Liver (tissue), 8 donors: ENCODE measurements at regions not wholly inside any gene's neighbourhood (a gene's known extent, or its start where the extent isn't known, plus 50 kb on each side); places are given as distances from the start of the nearest gene placed in this dataset.
A peak's percentile ranks its signal among the peaks of the same experiment; 100 is the strongest.

Source experiments
- DNase-seq: peaks from one replicate; pipeline ENCODE4 v3.0.0-alpha.2; 2017; ENCODE audit warnings: low spot score
- H3K27ac ChIP-seq, 2 donors: one replicate each; pipeline ENCODE4 v1.7.0; 2013; ENCODE audit warnings: inconsistent platforms in 2 of 2, low read length in 2 of 2, control low read depth in 1 of 2, low read depth in 1 of 2, mild to moderate bottlenecking in 1 of 2
- H3K27me3 ChIP-seq, 4 donors: one replicate each; pipeline versions ENCODE4 v1.6.1 to v1.7.0; 2013; ENCODE audit warnings: low read length in 3 of 4, inconsistent platforms in 1 of 4, mild to moderate bottlenecking in 1 of 4, moderate library complexity in 1 of 4; ENCODE audit not compliant: control insufficient read depth in 4 of 4, insufficient read depth in 4 of 4
- H3K36me3 ChIP-seq, 4 donors: one replicate each; pipeline versions ENCODE4 v1.6.1 to v1.7.0; 2013; ENCODE audit warnings: low read length in 3 of 4, mild to moderate bottlenecking in 3 of 4, low read depth in 1 of 4, moderate library complexity in 1 of 4; ENCODE audit not compliant: control insufficient read depth in 4 of 4, insufficient read depth in 3 of 4
- H3K4me1 ChIP-seq, 4 donors: one replicate each; pipeline versions ENCODE4 v1.6.1 to v1.7.0; 2013; ENCODE audit warnings: low read length in 3 of 4, mild to moderate bottlenecking in 3 of 4, moderate library complexity in 1 of 4; ENCODE audit not compliant: control insufficient read depth in 4 of 4, insufficient read depth in 4 of 4
- H3K4me3 ChIP-seq, 3 donors: one replicate each; pipeline versions ENCODE4 v1.6.1 to v1.7.0; 2013; ENCODE audit warnings: low read length in 3 of 3, control low read depth in 1 of 3, low read depth in 1 of 3, mild to moderate bottlenecking in 1 of 3
- H3K9ac ChIP-seq, 2 donors: one replicate each; pipeline ENCODE4 v1.7.0; 2013; ENCODE audit warnings: low read length in 2 of 2, mild to moderate bottlenecking in 2 of 2, moderate library complexity in 2 of 2, control low read depth in 1 of 2, low read depth in 1 of 2
- H3K9me3 ChIP-seq, 4 donors: one replicate each; pipeline versions ENCODE4 v1.6.1 to v1.7.0; 2013; ENCODE audit warnings: low read length in 3 of 4; ENCODE audit not compliant: control insufficient read depth in 4 of 4
- ATF3 ChIP-seq: IDR thresholded peaks from 2 replicates; pipeline ENCODE4 v1.6.1; 2016; ENCODE audit warnings: antibody characterized with exemption
- CTCF ChIP-seq: fragments of 150-350 bp; IDR thresholded peaks from 2 replicates; pipeline ENCODE4 v1.5.1; 2017; ENCODE audit warnings: improper control_type of control experiment, low read depth, low read length; ENCODE audit not compliant: missing input control
- EGR1 ChIP-seq, 2 donors: IDR thresholded peaks; 2 replicates each; pipeline ENCODE4 v1.6.1; 2016 to 2018; ENCODE audit warnings: antibody characterized with exemption in 2 of 2, low read depth in 2 of 2
- FOXA1 ChIP-seq: IDR thresholded peaks from 2 replicates; pipeline ENCODE4 v1.6.1; 2016; ENCODE audit warnings: antibody characterized with exemption
- FOXA2 ChIP-seq: IDR thresholded peaks from 2 replicates; pipeline ENCODE4 v1.6.1; 2016; ENCODE audit warnings: antibody characterized with exemption
- GABPA ChIP-seq, 2 donors: IDR thresholded peaks in 1 of 2; conservative IDR thresholded peaks in 1 of 2; 2 replicates each; pipeline ENCODE4 v1.6.1; 2016; ENCODE audit warnings: antibody characterized with exemption in 2 of 2, mild to moderate bottlenecking in 1 of 2, moderate library complexity in 1 of 2
- HNF4A ChIP-seq, 2 donors: conservative IDR thresholded peaks; 2 replicates each; pipeline ENCODE4 v1.6.1; 2016; ENCODE audit warnings: antibody characterized with exemption in 2 of 2, mild to moderate bottlenecking in 2 of 2
- HNF4G ChIP-seq: IDR thresholded peaks from 2 replicates; pipeline ENCODE4 v1.6.1; 2016; ENCODE audit warnings: antibody characterized with exemption
- JUND ChIP-seq, 2 donors: IDR thresholded peaks; 2 replicates each; pipeline ENCODE4 v1.6.1; 2016; ENCODE audit warnings: antibody characterized with exemption in 2 of 2
- NR2F2 ChIP-seq: IDR thresholded peaks from 2 replicates; pipeline ENCODE4 v1.6.1; 2016; ENCODE audit warnings: antibody characterized with exemption
- RAD21 ChIP-seq, 2 donors: IDR thresholded peaks; 2 replicates each; pipeline ENCODE4 v1.6.1; 2016; ENCODE audit warnings: antibody characterized with exemption in 2 of 2, mild to moderate bottlenecking in 2 of 2
- RXRA ChIP-seq, 2 donors: IDR thresholded peaks; 2 replicates each; pipeline ENCODE4 v1.6.1; 2017 to 2018; ENCODE audit warnings: antibody characterized with exemption in 2 of 2, mild to moderate bottlenecking in 1 of 2
- SP1 ChIP-seq: IDR thresholded peaks from 2 replicates; pipeline ENCODE4 v1.6.1; 2018; ENCODE audit warnings: antibody characterized with exemption, mild to moderate bottlenecking
- TAF1 ChIP-seq: conservative IDR thresholded peaks from 2 replicates; pipeline ENCODE4 v1.6.1; 2016; ENCODE audit warnings: antibody characterized with exemption, mild to moderate bottlenecking
- YY1 ChIP-seq: IDR thresholded peaks from 2 replicates; pipeline ENCODE4 v1.6.1; 2016; ENCODE audit warnings: antibody characterized with exemption, mild to moderate bottlenecking
- WGBS: extraction: QIAGEN DNeasy Blood & Tissue Kit; methylation state at CpG from one replicate; pipeline ENCODE4 v1.1.7; 2013; 5-methylcytosine and 5-hydroxymethylcytosine counted together
- TF ChIP-seq, protein P1 (sequence below): IDR thresholded peaks from 2 replicates; pipeline ENCODE4 v1.6.1; 2016; ENCODE audit warnings: antibody characterized with exemption, mild to moderate bottlenecking
- donor health status: healthy.
- donor health status: healthy.
- donor health status: healthy.
- donor health status: healthy.
- donor health status: healthy.

GRCh38 chr9:82555431-82556051 is 507.4 kb downstream of the RASEF start:
- no peaks in the 10 kb centered on the region for H3K9me3 ChIP-seq
- no peak overlapping the region for H3K4me3 ChIP-seq
- 27% methylated on average over 7 of the region's 7 CpGs for WGBS
- DNase-seq, result no peak
- no peaks in the 10 kb centered on the region for H3K27me3 ChIP-seq
- H3K9ac ChIP-seq, result no peak overlapping the region
- no peak overlapping the region for H3K27ac ChIP-seq
- TF ChIP-seq YY1 (peak; percentile 29), FOXA2 (no peak)
- H3K4me1 ChIP-seq, result peaks cover 3 to 33% (median 25%) of the 10 kb centered on the region in 4 donors
- H3K36me3 ChIP-seq, result no peaks in the 10 kb centered on the region

DNA sequence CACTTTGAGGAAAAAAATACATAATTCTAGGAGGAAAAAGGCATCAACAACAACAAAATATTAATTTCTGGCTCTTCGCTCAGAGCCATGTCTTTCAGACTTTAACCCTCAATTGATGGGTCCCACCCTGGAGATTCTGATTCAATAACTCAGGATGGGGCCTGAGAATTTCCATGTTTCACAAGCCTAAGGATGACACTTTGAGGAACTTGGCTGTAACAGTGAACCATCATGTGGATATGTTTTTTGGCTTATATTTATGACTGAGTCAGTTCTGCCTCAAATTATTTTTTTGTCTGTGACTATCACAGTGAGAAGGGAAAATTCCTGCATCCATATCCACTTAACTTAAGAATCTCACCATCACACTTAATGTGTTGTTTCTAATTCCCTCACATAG is 504.6 kb downstream of the RASEF start:
- Histone ChIP-seq H3K36me3 (no peaks in the 10 kb centered on the region), H3K27ac (peak overlapping the region; percentile 75 to 84), H3K27me3 (no peaks in the 10 kb centered on the region), H3K9ac (no peak overlapping the region), H3K4me3 (no peak overlapping the region), H3K4me1 (peaks cover 3 to 37% (median 29%) of the 10 kb centered on the region in 4 donors), H3K9me3 (no peaks in the 10 kb centered on the region)
- TF ChIP-seq TAF1, result no peak
- no peak for TF ChIP-seq NR2F2
- no peak for TF ChIP-seq YY1
- TF ChIP-seq FOXA2, result no peak
- TF ChIP-seq CTCF, result no peak
- TF ChIP-seq RXRA (IDR thresholded peaks at IDR 0.05), result no peak
- no peak for TF ChIP-seq HNF4A (conservative IDR thresholded peaks at IDR 0.05)
- no peak for TF ChIP-seq EGR1 (IDR thresholded peaks at IDR 0.05; ENCODE audit: low read depth in 2 of 2)
- no peak for TF ChIP-seq GABPA (IDR thresholded peaks at IDR 0.05 in 1 of 2, conservative IDR thresholded peaks at IDR 0.05 in 1 of 2)
- no peak for TF ChIP-seq JUND (IDR thresholded peaks at IDR 0.05)
- TF ChIP-seq FOXA1, result no peak
- TF ChIP-seq ATF3, result no peak
- 99% methylated on average over 1 of the region's 1 CpG for WGBS
- no peak for DNase-seq

DNA sequence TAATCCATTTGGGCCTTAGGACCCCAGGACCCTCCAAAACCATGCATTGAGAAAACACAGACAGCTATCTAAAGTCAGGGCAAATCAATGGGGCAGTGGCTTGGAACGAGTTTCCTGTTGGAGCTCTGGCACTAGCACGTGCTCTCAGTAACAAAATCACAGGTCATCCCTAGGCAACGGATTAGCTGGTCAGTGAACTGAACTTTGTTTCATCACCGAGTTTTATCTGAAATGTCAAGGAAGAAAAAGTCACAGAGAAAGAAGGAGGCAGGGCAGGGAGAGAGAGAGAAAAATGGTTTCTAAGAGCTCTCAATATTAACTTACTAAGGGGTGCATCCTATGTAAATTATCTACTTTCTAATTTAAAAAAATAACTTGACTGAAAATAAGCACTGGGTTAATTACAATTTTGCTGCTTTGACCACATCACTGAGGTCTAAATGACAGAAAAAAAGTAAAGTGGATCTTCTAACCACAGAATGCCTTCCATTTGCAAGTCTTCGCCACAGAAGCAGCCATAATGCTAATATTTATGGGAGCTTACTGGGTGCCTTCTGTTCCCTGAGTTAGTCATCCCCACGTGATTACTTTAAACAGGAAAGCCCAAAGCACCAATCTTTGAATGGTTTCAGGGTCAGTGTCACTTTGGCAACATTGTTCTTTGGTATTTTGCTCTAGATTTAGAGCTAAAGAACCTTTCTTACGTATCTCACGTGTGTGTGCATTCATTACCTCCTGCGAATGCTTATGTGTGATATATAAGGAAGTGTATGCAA is 503.9 kb downstream of the RASEF start:
- H3K9ac ChIP-seq, result peak overlapping the region in 1 of 2 donors; percentile 12
- DNase-seq, result no peak
- peaks cover 3 to 37% (median 29%) of the 10 kb centered on the region in 4 donors for H3K4me1 ChIP-seq
- H3K9me3 ChIP-seq, result no peaks in the 10 kb centered on the region
- H3K27me3 ChIP-seq, result no peaks in the 10 kb centered on the region
- H3K36me3 ChIP-seq, result no peaks in the 10 kb centered on the region
- WGBS, result 38% methylated on average over 9 of the region's 9 CpGs
- peak overlapping the region; percentile 75 to 84 for H3K27ac ChIP-seq
- H3K4me3 ChIP-seq, result no peak overlapping the region
- TF ChIP-seq HNF4G (no peak), ATF3 (peak; percentile 84), FOXA2 (peak; percentile 48), CTCF (no peak), NR2F2 (no peak), JUND (IDR thresholded peaks at IDR 0.05) (peak in 1 of 2 donors; percentile 55), RAD21 (IDR thresholded peaks at IDR 0.05) (peak; percentile 28 to 40), SP1 (peak; percentile 55), FOXA1 (peak; percentile 33)
- TF ChIP-seq, protein P1, sequence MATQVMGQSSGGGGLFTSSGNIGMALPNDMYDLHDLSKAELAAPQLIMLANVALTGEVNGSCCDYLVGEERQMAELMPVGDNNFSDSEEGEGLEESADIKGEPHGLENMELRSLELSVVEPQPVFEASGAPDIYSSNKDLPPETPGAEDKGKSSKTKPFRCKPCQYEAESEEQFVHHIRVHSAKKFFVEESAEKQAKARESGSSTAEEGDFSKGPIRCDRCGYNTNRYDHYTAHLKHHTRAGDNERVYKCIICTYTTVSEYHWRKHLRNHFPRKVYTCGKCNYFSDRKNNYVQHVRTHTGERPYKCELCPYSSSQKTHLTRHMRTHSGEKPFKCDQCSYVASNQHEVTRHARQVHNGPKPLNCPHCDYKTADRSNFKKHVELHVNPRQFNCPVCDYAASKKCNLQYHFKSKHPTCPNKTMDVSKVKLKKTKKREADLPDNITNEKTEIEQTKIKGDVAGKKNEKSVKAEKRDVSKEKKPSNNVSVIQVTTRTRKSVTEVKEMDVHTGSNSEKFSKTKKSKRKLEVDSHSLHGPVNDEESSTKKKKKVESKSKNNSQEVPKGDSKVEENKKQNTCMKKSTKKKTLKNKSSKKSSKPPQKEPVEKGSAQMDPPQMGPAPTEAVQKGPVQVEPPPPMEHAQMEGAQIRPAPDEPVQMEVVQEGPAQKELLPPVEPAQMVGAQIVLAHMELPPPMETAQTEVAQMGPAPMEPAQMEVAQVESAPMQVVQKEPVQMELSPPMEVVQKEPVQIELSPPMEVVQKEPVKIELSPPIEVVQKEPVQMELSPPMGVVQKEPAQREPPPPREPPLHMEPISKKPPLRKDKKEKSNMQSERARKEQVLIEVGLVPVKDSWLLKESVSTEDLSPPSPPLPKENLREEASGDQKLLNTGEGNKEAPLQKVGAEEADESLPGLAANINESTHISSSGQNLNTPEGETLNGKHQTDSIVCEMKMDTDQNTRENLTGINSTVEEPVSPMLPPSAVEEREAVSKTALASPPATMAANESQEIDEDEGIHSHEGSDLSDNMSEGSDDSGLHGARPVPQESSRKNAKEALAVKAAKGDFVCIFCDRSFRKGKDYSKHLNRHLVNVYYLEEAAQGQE, result peak; percentile 57
